Lower leg skin (tissue), 4 donors: ENCODE measurements at regions not wholly inside any gene's neighbourhood (a gene's known extent, or its start where the extent isn't known, plus 50 kb on each side); places are given as distances from the start of the nearest gene placed in this dataset.
"Not testable (repeated sequence)": the region's sequence is repeated elsewhere in the genome, so short reads cannot be mapped to it uniquely, and the experiment has no call there.

ENCODE experiments used
- DNase-seq, 2 donors: peaks; one replicate each; pipeline ENCODE4 v3.0.0-alpha.2; 2019; ENCODE audit warnings: low spot score in 2 of 2
- H3K4me3 ChIP-seq: fragments of 200-600 bp; sonication (generic); 2 replicates; pipeline ENCODE4 v1.5.1; 2017; ENCODE audit warnings: mild to moderate bottlenecking, low read depth; ENCODE audit not compliant: poor library complexity, severe bottlenecking
- CTCF ChIP-seq, 3 donors: fragments of 450-650 bp; IDR thresholded peaks; one replicate each; pipeline ENCODE4 v1.5.1; 2016; ENCODE audit warnings: antibody characterized with exemption in 3 of 3, mild to moderate bottlenecking in 3 of 3, moderate library complexity in 2 of 3
- POLR2A ChIP-seq, 2 donors: fragments of 450-650 bp; IDR thresholded peaks; one replicate each; pipeline ENCODE4 v1.6.1; 2016 to 2017; ENCODE audit warnings: antibody characterized with exemption in 2 of 2, mild to moderate bottlenecking in 1 of 2, moderate library complexity in 1 of 2
- WGBS, 2 donors: methylation state at CpG; one replicate each; pipeline ENCODE4 v1.1.5; 2018; 5-methylcytosine and 5-hydroxymethylcytosine counted together
- intact Hi-C: fragments of 100-400 bp; cut with DNase I; formaldehyde crosslinking; loops from one replicate; pipeline ENCODE4 v1.15.0; 2023; ENCODE audit warnings: low total_unique reads

GRCh38 chr2:173713904-173714555 lies 251.1 kb downstream of the SP3 start:
- WGBS, 2 donors, result 86 to 91% methylated on average over 4 of the region's 4 CpGs
- no peak for DNase-seq

GRCh38 chr2:173715441-173715840 lies 249.7 kb downstream of the SP3 start:
- DNase-seq, result no peak
- intact Hi-C loops, result no loop called here
- TF ChIP-seq POLR2A (IDR thresholded peaks at IDR 0.05) (no peak), CTCF (IDR thresholded peaks at IDR 0.05) (no peak)
- no peak overlapping the region for H3K4me3 ChIP-seq
- WGBS, 2 donors, result 29 to 30% methylated on average over 5 of the region's 5 CpGs

More at GRCh38 chr2:173713904-173714555, 251.1 kb downstream of the SP3 start:
- TF ChIP-seq CTCF (IDR thresholded peaks at IDR 0.05) (no peak), POLR2A (IDR thresholded peaks at IDR 0.05) (no peak)
- H3K4me3 ChIP-seq, result no peak overlapping the region
- intact Hi-C loops, result no loop called here

- no peak for DNase-seq
- TF ChIP-seq POLR2A (IDR thresholded peaks at IDR 0.05), result no peak
- no peak for TF ChIP-seq CTCF (IDR thresholded peaks at IDR 0.05)
- H3K4me3 ChIP-seq, result no peak overlapping the region
- WGBS, 2 donors, result 45 to 48% methylated on average over 1 of the region's 1 CpG
- intact Hi-C loops, result no loop called here
Measured at GRCh38 chr2:173716458-173717052, 248.6 kb downstream of the SP3 start.

- 50 to 63% methylated on average over 3 of the region's 3 CpGs for WGBS, 2 donors
- H3K4me3 ChIP-seq, result no peak overlapping the region
- DNase-seq, result no peak
- TF ChIP-seq POLR2A (IDR thresholded peaks at IDR 0.05) (no peak), CTCF (IDR thresholded peaks at IDR 0.05) (no peak)
- intact Hi-C loops, result no loop called here
Measured at GRCh38 chr2:173719471-173719870, 245.7 kb downstream of the SP3 start.

GRCh38 chr2:173720306-173720705 lies 244.9 kb downstream of the SP3 start:
- TF ChIP-seq CTCF (IDR thresholded peaks at IDR 0.05) (no peak), POLR2A (IDR thresholded peaks at IDR 0.05) (no peak)
- intact Hi-C loops, result no loop called here
- H3K4me3 ChIP-seq, result no peak overlapping the region
- 34 to 38% methylated on average over 1 of the region's 1 CpG for WGBS, 2 donors
- no peak for DNase-seq

- intact Hi-C loops, result no loop called here
- no peak for DNase-seq
- WGBS, 2 donors, result 86 to 89% methylated on average over 4 of the region's 4 CpGs
- no peak overlapping the region for H3K4me3 ChIP-seq
- TF ChIP-seq POLR2A (IDR thresholded peaks at IDR 0.05) (no peak), CTCF (IDR thresholded peaks at IDR 0.05) (no peak)
Measured at GRCh38 chr2:173734797-173735196, 230.4 kb downstream of the SP3 start.

- H3K4me3 ChIP-seq, DNase-seq, intact Hi-C loops: not testable (repeated sequence)
Measured at GRCh38 chr2:173737954-173738575, 227.1 kb downstream of the SP3 start.
